A673 (cell line): ENCODE measurements at regions not wholly inside any gene's neighbourhood (a gene's known extent, or its start where the extent isn't known, plus 50 kb on each side); places are given as distances from the start of the nearest gene placed in this dataset.

Source experiments
- EZH2 ChIP-seq: fragments of 200-600 bp; sonication (generic); IDR thresholded peaks from 2 replicates; pipeline ENCODE4 v1.6.1; 2017; ENCODE audit warnings: borderline replicate concordance, low read depth, mild to moderate bottlenecking, mixed read lengths, antibody characterized with exemption, low read length; ENCODE audit not compliant: poor library complexity, severe bottlenecking
- TF ChIP-seq, protein P1 (sequence below): fragments of 300-800, 200-600 bp; sonication (generic); conservative IDR thresholded peaks from 2 replicates; pipeline ENCODE4 v1.5.1; 2017; ENCODE audit warnings: low read depth, mild to moderate bottlenecking, antibody characterized with exemption, low read length, moderate library complexity, mixed read lengths

DNA sequence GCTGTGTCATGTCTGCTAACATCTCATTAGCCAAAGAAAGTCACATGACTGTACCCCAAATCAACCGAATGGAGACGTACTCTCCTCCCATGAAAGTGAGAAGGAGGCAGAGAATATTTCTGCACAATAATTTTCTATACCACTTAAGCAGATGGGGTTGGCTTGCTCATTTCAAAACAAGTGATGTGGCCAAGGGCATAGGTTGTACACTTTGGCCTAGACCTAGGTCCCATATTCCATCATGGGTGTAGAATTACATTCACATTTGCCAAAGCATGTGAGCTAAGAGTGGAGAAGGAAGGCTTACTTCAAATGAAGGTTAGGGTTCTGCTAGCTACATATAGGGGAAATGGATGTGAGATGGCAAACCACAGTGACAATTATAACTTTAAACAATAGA is 83.0 kb downstream of the ZNF365 start:
- TF ChIP-seq, protein P1, sequence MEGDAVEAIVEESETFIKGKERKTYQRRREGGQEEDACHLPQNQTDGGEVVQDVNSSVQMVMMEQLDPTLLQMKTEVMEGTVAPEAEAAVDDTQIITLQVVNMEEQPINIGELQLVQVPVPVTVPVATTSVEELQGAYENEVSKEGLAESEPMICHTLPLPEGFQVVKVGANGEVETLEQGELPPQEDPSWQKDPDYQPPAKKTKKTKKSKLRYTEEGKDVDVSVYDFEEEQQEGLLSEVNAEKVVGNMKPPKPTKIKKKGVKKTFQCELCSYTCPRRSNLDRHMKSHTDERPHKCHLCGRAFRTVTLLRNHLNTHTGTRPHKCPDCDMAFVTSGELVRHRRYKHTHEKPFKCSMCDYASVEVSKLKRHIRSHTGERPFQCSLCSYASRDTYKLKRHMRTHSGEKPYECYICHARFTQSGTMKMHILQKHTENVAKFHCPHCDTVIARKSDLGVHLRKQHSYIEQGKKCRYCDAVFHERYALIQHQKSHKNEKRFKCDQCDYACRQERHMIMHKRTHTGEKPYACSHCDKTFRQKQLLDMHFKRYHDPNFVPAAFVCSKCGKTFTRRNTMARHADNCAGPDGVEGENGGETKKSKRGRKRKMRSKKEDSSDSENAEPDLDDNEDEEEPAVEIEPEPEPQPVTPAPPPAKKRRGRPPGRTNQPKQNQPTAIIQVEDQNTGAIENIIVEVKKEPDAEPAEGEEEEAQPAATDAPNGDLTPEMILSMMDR = no peak
- TF ChIP-seq EZH2 = no peak
